Panc1 (cell line): ENCODE measurements at regions not wholly inside any gene's neighbourhood (a gene's known extent, or its start where the extent isn't known, plus 50 kb on each side); places are given as distances from the start of the nearest gene placed in this dataset.

Experiments
- ATAC-seq: fragments of 200-7000 bp; cut with Tn5 transposase; 2 replicates; pipeline ENCODE4 v1.9.1; 2020; ENCODE audit warnings: mild to moderate bottlenecking, moderate library complexity
- BruUV-seq: library from RNA; stranded (reverse); fragments of 400-500 nt; replicated peaks from 2 replicates; lab custom pipeline; 2021; lab: Mats Ljungman, UMichigan
- CTCF ChIA-PET: fragments of 300-600 bp; sonication (Branson Sonifier 250); formaldehyde crosslinking; loops from one replicate; lab custom pipeline; 2022; ENCODE audit warnings: antibody characterized with exemption; lab: Charles Lee
- POLR2A ChIA-PET: fragments of 300-600 bp; sonication (Branson Sonifier 250); formaldehyde crosslinking; loops from one replicate; lab custom pipeline; 2022; ENCODE audit warnings: antibody characterized with exemption; lab: Charles Lee
- DNase-seq: peaks from one replicate; pipeline ENCODE4 v3.0.0-alpha.2; 2010; ENCODE audit warnings: low read depth, low spot score
- H3K27ac ChIP-seq: 2 replicates; pipeline ENCODE4 v1.5.1; 2011; ENCODE audit warnings: mild to moderate bottlenecking, low read length, inconsistent platforms
- H3K27me3 ChIP-seq: fragments of 200-500 bp; sonication (Bioruptor generic); 2 replicates; pipeline ENCODE4 v1.6.0; 2014; ENCODE audit warnings: low read length, inconsistent platforms; ENCODE audit not compliant: control insufficient read depth, insufficient read depth
- H3K36me3 ChIP-seq: fragments of 200-500 bp; sonication (Bioruptor generic); 2 replicates; pipeline ENCODE4 v1.5.1; 2014; ENCODE audit warnings: inconsistent platforms, mild to moderate bottlenecking, low read length, moderate library complexity; ENCODE audit not compliant: control insufficient read depth, insufficient read depth
- H3K4me1 ChIP-seq: 2 replicates; pipeline ENCODE4 v1.5.1; 2011; ENCODE audit warnings: inconsistent platforms, mild to moderate bottlenecking, low read length, moderate library complexity; ENCODE audit not compliant: control insufficient read depth, insufficient read depth
- H3K4me3 ChIP-seq, 2 experiments: 2 replicates each; pipeline ENCODE4 v1.5.1; 2011 to 2012; ENCODE audit warnings: low read depth in 2 of 2, low read length in 2 of 2, mild to moderate bottlenecking in 2 of 2, inconsistent platforms in 1 of 2, moderate library complexity in 1 of 2
- H3K9me3 ChIP-seq: fragments of 200-500 bp; sonication (Bioruptor generic); 2 replicates; pipeline ENCODE4 v1.5.1; 2014; ENCODE audit warnings: low read depth, mild to moderate bottlenecking, inconsistent platforms, low read length, moderate library complexity; ENCODE audit not compliant: control insufficient read depth, insufficient read depth
- POLR2AphosphoS5 ChIP-seq: IDR thresholded peaks from 2 replicates; pipeline ENCODE4 v1.6.1; 2012; ENCODE audit warnings: mild to moderate bottlenecking, low read depth, low read length, moderate library complexity
- REST ChIP-seq, 2 experiments: IDR thresholded peaks; 2 replicates each; pipeline ENCODE4 v1.6.1; 2011 to 2012; ENCODE audit warnings: low read depth in 2 of 2, control low read depth in 1 of 2, low read length in 1 of 2, mild to moderate bottlenecking in 1 of 2, moderate library complexity in 1 of 2; ENCODE audit not compliant: insufficient read depth in 1 of 2
- SIN3A ChIP-seq: IDR thresholded peaks from 2 replicates; pipeline ENCODE4 v1.6.1; 2012; ENCODE audit warnings: low read depth, mild to moderate bottlenecking, low read length, moderate library complexity, borderline replicate concordance; ENCODE audit not compliant: insufficient read depth
- TCF7L2 ChIP-seq: IDR thresholded peaks from 2 replicates; pipeline ENCODE4 v1.6.1; 2011; ENCODE audit warnings: mild to moderate bottlenecking, low read depth, low read length, inconsistent platforms
- in situ Hi-C: cut with HindIII; loops from 2 replicates; pipeline ENCODE4 v1.10.0; 2016; ENCODE audit warnings: low sequenced_read_pairs, low pct_unique_long_range_greater_than_20kb
- intact Hi-C: fragments of 100-400 bp; cut with micrococcal nuclease; formaldehyde crosslinking; loops from one replicate; pipeline ENCODE4 v1.10.0; 2022; ENCODE audit not compliant: unreplicated experiment
- TF ChIP-seq, protein P1 (sequence below): fragments of 450-650 bp; IDR thresholded peaks from 2 replicates; pipeline ENCODE4 v1.5.1; 2017; ENCODE audit warnings: mild to moderate bottlenecking

DNA sequence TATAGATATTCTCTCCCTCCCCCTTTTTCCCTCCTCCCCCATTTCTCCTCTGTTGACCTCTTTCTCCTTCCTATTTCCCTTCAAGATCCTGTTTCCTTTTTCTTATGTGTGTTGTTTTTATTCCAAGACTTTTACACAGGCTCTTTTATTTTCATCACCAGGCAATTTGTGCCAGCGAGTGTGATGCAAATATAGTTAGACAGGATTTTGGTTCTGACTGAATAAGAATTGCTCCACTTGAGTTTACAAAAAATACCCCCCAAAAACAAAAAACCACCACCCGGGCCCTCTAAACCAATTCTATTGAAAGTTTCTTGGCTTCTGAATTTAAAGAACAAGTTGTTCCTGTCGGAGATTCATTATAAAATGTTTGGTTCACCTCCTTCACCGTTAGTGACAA is 50.9 kb upstream of the MAPK4 start:
- ChIA-PET CTCF (no interaction called here), POLR2A (no interaction called here)
- H3K36me3 ChIP-seq: no peaks in the 10 kb centered on the region
- H3K4me1 ChIP-seq: no peaks in the 10 kb centered on the region
- no peak overlapping the region for H3K27ac ChIP-seq
- no TSS peak for BruUV-seq
- ATAC-seq (no peak), DNase-seq (no peak)
- no peak for TF ChIP-seq REST (IDR thresholded peaks at IDR 0.05; ENCODE audit: insufficient read depth in 1 of 2, low read depth in 2 of 2, low read length in 1 of 2)
- no peak for TF ChIP-seq TCF7L2
- no peak for TF ChIP-seq SIN3A
- no peak for TF ChIP-seq POLR2AphosphoS5
- TF ChIP-seq, protein P1, sequence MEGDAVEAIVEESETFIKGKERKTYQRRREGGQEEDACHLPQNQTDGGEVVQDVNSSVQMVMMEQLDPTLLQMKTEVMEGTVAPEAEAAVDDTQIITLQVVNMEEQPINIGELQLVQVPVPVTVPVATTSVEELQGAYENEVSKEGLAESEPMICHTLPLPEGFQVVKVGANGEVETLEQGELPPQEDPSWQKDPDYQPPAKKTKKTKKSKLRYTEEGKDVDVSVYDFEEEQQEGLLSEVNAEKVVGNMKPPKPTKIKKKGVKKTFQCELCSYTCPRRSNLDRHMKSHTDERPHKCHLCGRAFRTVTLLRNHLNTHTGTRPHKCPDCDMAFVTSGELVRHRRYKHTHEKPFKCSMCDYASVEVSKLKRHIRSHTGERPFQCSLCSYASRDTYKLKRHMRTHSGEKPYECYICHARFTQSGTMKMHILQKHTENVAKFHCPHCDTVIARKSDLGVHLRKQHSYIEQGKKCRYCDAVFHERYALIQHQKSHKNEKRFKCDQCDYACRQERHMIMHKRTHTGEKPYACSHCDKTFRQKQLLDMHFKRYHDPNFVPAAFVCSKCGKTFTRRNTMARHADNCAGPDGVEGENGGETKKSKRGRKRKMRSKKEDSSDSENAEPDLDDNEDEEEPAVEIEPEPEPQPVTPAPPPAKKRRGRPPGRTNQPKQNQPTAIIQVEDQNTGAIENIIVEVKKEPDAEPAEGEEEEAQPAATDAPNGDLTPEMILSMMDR: no peak
- no peaks in the 10 kb centered on the region; the same call in 1 of the 2 replicates for H3K27me3 ChIP-seq
- H3K4me3 ChIP-seq: no peak overlapping the region
- in situ Hi-C loops (no loop called here), intact Hi-C loops (no loop called here)
- H3K9me3 ChIP-seq: no peaks in the 10 kb centered on the region
